HepG2 (cell line): ENCODE measurements at regions not wholly inside any gene's neighbourhood (a gene's known extent, or its start where the extent isn't known, plus 50 kb on each side); places are given as distances from the start of the nearest gene placed in this dataset.
A peak's percentile ranks its signal among the peaks of the same experiment; 100 is the strongest.

Source experiments
- ATAC-seq: fragments of 200-7000 bp; cut with Tn5 transposase; 3 replicates; pipeline ENCODE4 v1.9.1; 2020; ENCODE audit warnings: mild to moderate bottlenecking, moderate library complexity
- BruUV-seq: library from RNA; stranded (reverse); fragments of 400-500 nt; replicated peaks from 2 replicates; lab custom pipeline; 2021; lab: Mats Ljungman, UMichigan
- CTCF ChIA-PET: fragments of 300-600 bp; formaldehyde crosslinking; extraction: SDS; loops from one replicate; lab custom pipeline; 2021; ENCODE audit warnings: low total read pairs, inconsistent platforms, low intra/inter-chr PET ratio; lab: Yijun Ruan, JAX
- POLR2A ChIA-PET: fragments of 350-600 bp; sonication (Branson Sonifier 250); formaldehyde crosslinking; loops from one replicate; lab custom pipeline; 2020; ENCODE audit warnings: antibody characterized with exemption, inconsistent platforms; lab: Yijun Ruan, JAX
- DNase-seq: peaks from one replicate; pipeline ENCODE4 v3.0.0-alpha.2; 2015; ENCODE audit warnings: low spot score
- FAIRE-seq: peaks from 3 replicates; lab custom pipeline; 2011; peaks lifted over from hg19 to GRCh38; lab: Jason Lieb, UNC
- H2AFZ ChIP-seq: one replicate; pipeline ENCODE4 v1.6.1; 2011; ENCODE audit warnings: low read length, inconsistent platforms
- H3K27ac ChIP-seq: fragments of 300-600 bp; 3 replicates; pipeline ENCODE4 v1.8.0; 2011; ENCODE audit warnings: mixed run types, mild to moderate bottlenecking, mixed read lengths, low read length, inconsistent platforms; ENCODE audit not compliant: insufficient read depth; ENCODE audit errors: extremely low read length
- H3K27me3 ChIP-seq, 2 experiments: fragments of 200-600 bp in 1 of 2; 2 replicates in 1 of 2; 3 replicates in 1 of 2; pipeline versions ENCODE4 v1.6.0 to v1.8.0; 2011; ENCODE audit warnings: low read length in 2 of 2, mild to moderate bottlenecking in 2 of 2, moderate library complexity in 2 of 2, inconsistent platforms in 1 of 2; ENCODE audit not compliant: insufficient read depth in 2 of 2, control insufficient read depth in 1 of 2
- H3K36me3 ChIP-seq, 2 experiments: fragments of 200-600 bp in 1 of 2; replicated peaks in 1 of 2; 2 replicates in 1 of 2; 3 replicates in 1 of 2; pipeline versions ENCODE4 v1.5.1 to v1.8.0; 2011; ENCODE audit warnings: low read length in 2 of 2, inconsistent platforms in 1 of 2; ENCODE audit not compliant: insufficient read depth in 2 of 2, control insufficient read depth in 1 of 2
- H3K4me1 ChIP-seq: 2 replicates; pipeline ENCODE4 v1.5.1; 2012; ENCODE audit warnings: low read length, inconsistent platforms; ENCODE audit not compliant: insufficient read depth
- H3K4me2 ChIP-seq: 2 replicates; pipeline ENCODE4 v1.6.0; 2011; ENCODE audit warnings: low read depth, low read length, inconsistent platforms
- H3K4me3 ChIP-seq, 3 experiments: fragments of 200-600 bp in 1 of 3; sonication (generic), shearing (Covaris generic) in 1 of 3; replicated peaks in 1 of 3; 2 replicates each; pipeline ENCODE4 v1.5.1; 2011 to 2016; ENCODE audit warnings: low read length in 3 of 3, inconsistent platforms in 2 of 3, low read depth in 2 of 3, mild to moderate bottlenecking in 2 of 3, control low read depth in 1 of 3, mixed read lengths in 1 of 3; ENCODE audit not compliant: insufficient read depth in 1 of 3
- H3K79me2 ChIP-seq: one replicate; pipeline ENCODE4 v1.6.1; 2011; ENCODE audit warnings: low read length, inconsistent platforms; ENCODE audit not compliant: insufficient read depth
- H3K9ac ChIP-seq: 2 replicates; pipeline ENCODE4 v1.6.0; 2011; ENCODE audit warnings: mild to moderate bottlenecking, low read depth, low read length, inconsistent platforms; ENCODE audit not compliant: insufficient read depth
- H3K9me3 ChIP-seq: 2 replicates; pipeline ENCODE4 v1.5.1; 2012; ENCODE audit warnings: mild to moderate bottlenecking, low read length
- H4K20me1 ChIP-seq: 2 replicates; pipeline ENCODE4 v1.6.0; 2011; ENCODE audit warnings: inconsistent platforms, mild to moderate bottlenecking, low read length, moderate library complexity; ENCODE audit not compliant: insufficient read depth
- CBX2 ChIP-seq, 2 experiments: fragments of 200-600 bp in 1 of 2; sonication (generic); formaldehyde crosslinking in 1 of 2; IDR thresholded peaks; 2 replicates each; pipeline versions ENCODE4 v1.7.0 to v1.8.1; 2018 to 2022; ENCODE audit warnings: low read depth in 2 of 2, low read length in 1 of 2, mild to moderate bottlenecking in 1 of 2, missing genetic modification reagents in 1 of 2
- CREB1 ChIP-seq, 2 experiments: fragments of 450-650 bp in 1 of 2; IDR thresholded peaks; 2 replicates each; pipeline ENCODE4 v1.6.1; 2016 to 2017; ENCODE audit warnings: control low read depth in 1 of 2, mild to moderate bottlenecking in 1 of 2, missing compliant biosample characterization in 1 of 2, missing genetic modification characterization in 1 of 2
- MIXL1 ChIP-seq: IDR thresholded peaks from 2 replicates; pipeline ENCODE4 v1.6.1; 2016
- SETDB1 ChIP-seq: sonication (generic); formaldehyde crosslinking; IDR thresholded peaks from 2 replicates; pipeline ENCODE4 v1.5.1; 2020; ENCODE audit warnings: missing genetic modification reagents, mild to moderate bottlenecking, borderline replicate concordance
- STAG1 ChIP-seq: sonication (generic); formaldehyde crosslinking; IDR thresholded peaks from 2 replicates; pipeline ENCODE4 v1.4.0; 2020; ENCODE audit warnings: missing genetic modification reagents
- TOPORS ChIP-seq: sonication (generic); formaldehyde crosslinking; IDR thresholded peaks from 2 replicates; pipeline ENCODE4 v1.8.0; 2023; ENCODE audit warnings: mild to moderate bottlenecking, missing genetic modification reagents
- ZMYM2 ChIP-seq: sonication (generic); formaldehyde crosslinking; IDR thresholded peaks from 2 replicates; pipeline ENCODE4 v1.8.0; 2022; ENCODE audit warnings: mild to moderate bottlenecking, missing genetic modification reagents
- ZNF138 ChIP-seq: sonication (generic); formaldehyde crosslinking; IDR thresholded peaks from 2 replicates; pipeline ENCODE4 v1.5.0; 2020; ENCODE audit warnings: mild to moderate bottlenecking, low read depth, missing genetic modification reagents
- WGBS: methylation state at CpG from one replicate; pipeline ENCODE4 v1.1.6; 2017; ENCODE audit warnings: low lambda C conversion rate; 5-methylcytosine and 5-hydroxymethylcytosine counted together
- in situ Hi-C: cut with HindIII; loops from 2 replicates; pipeline ENCODE4 v1.10.0; 2017; ENCODE audit warnings: low pct_unique_long_range_greater_than_20kb; ENCODE audit not compliant: extremely low pct_ligation_motif_present
- intact Hi-C: fragments of 100-400 bp; cut with micrococcal nuclease; formaldehyde crosslinking; loops from one replicate; pipeline ENCODE4 v1.10.0; 2022; ENCODE audit not compliant: unreplicated experiment
- TF ChIP-seq, protein P1 (sequence below): sonication (generic); formaldehyde crosslinking; IDR thresholded peaks from 2 replicates; pipeline ENCODE4 v1.5.0; 2020; ENCODE audit warnings: mild to moderate bottlenecking, missing genetic modification reagents, moderate library complexity
- TF ChIP-seq, protein P2 (sequence below): sonication (generic); formaldehyde crosslinking; IDR thresholded peaks from 2 replicates; pipeline ENCODE4 v1.4.0; 2020; ENCODE audit warnings: missing genetic modification reagents

GRCh38 chr10:112872728-112873127, 77.3 kb upstream of the TCF7L2 start:
- Histone ChIP-seq H3K4me3 (no peak overlapping the region), H3K27ac (no peak overlapping the region), H2AFZ (no peak overlapping the region), H3K9ac (no peak overlapping the region), H3K79me2 (no peaks in the 10 kb centered on the region), H4K20me1 (no peaks in the 10 kb centered on the region), H3K4me2 (no peak overlapping the region), H3K4me1 (peaks cover 28% of the 10 kb centered on the region), H3K36me3 (no peaks in the 10 kb centered on the region), H3K27me3 (no peaks in the 10 kb centered on the region; a peak in 1 of 5 replicates), H3K9me3 (peaks cover 29% of the 10 kb centered on the region)
- CTCF ChIA-PET: no interaction called here
- TF ChIP-seq STAG1 (CRISPR knock-in tag) (peak; percentile 20), ZNF138 (no peak), ZMYM2 (CRISPR knock-in tag) (0 out of 2 replicates have a peak, but pooled peaks have one; percentile 45), CBX2 (IDR thresholded peaks at IDR 0.05; ENCODE audit: low read depth, low read length) (no peak), CBX2 (CRISPR knock-in tag; IDR thresholded peaks at IDR 0.05; ENCODE audit: low read depth) (no peak), SETDB1 (CRISPR knock-in tag) (peak; percentile 78; the same call in 1 of the 2 replicates)
- TF ChIP-seq, protein P1, sequence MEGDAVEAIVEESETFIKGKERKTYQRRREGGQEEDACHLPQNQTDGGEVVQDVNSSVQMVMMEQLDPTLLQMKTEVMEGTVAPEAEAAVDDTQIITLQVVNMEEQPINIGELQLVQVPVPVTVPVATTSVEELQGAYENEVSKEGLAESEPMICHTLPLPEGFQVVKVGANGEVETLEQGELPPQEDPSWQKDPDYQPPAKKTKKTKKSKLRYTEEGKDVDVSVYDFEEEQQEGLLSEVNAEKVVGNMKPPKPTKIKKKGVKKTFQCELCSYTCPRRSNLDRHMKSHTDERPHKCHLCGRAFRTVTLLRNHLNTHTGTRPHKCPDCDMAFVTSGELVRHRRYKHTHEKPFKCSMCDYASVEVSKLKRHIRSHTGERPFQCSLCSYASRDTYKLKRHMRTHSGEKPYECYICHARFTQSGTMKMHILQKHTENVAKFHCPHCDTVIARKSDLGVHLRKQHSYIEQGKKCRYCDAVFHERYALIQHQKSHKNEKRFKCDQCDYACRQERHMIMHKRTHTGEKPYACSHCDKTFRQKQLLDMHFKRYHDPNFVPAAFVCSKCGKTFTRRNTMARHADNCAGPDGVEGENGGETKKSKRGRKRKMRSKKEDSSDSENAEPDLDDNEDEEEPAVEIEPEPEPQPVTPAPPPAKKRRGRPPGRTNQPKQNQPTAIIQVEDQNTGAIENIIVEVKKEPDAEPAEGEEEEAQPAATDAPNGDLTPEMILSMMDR (CRISPR knock-in tag): peak; percentile 13; the same call in 1 of the 2 replicates
- intact Hi-C loops (no loop called here), in situ Hi-C loops (no loop called here)
- FAIRE-seq (no peak), DNase-seq (no peak), ATAC-seq (no peak)
- POLR2A ChIA-PET: no interaction called here
- no TSS peak for BruUV-seq
- WGBS: 0% methylated on average over 1 of the region's 1 CpG

DNA sequence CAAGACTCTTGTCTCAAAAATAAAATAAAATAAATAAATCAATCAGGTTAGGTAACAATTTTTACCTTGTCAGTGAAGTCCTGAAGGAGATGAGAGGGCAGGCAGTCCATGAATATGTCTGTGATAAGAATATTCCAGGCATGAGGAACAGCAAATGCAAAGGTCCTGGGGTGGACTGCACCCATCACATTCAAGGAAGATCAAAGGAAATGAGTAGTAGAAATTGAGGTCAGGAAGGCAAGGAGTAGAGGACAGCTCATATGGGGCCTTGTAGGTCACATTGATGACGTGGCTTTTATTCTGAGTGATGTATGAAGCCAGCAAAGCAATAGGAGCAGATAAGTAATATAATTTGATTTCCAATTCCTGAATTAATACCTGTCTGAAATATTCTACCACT, 76.5 kb upstream of the TCF7L2 start:
- Histone ChIP-seq H3K4me2 (no peak overlapping the region), H3K4me1 (peaks cover 28% of the 10 kb centered on the region)
- POLR2A ChIA-PET: no interaction called here
- no peak for ATAC-seq
- intact Hi-C loops: no loop called here
- TF ChIP-seq TOPORS (CRISPR knock-in tag) (no peak), CREB1 (IDR thresholded peaks at IDR 0.05) (peak; percentile 74), CREB1 (CRISPR knock-in tag; IDR thresholded peaks at IDR 0.05) (no peak), MIXL1 (no peak)
- TF ChIP-seq, protein P2, sequence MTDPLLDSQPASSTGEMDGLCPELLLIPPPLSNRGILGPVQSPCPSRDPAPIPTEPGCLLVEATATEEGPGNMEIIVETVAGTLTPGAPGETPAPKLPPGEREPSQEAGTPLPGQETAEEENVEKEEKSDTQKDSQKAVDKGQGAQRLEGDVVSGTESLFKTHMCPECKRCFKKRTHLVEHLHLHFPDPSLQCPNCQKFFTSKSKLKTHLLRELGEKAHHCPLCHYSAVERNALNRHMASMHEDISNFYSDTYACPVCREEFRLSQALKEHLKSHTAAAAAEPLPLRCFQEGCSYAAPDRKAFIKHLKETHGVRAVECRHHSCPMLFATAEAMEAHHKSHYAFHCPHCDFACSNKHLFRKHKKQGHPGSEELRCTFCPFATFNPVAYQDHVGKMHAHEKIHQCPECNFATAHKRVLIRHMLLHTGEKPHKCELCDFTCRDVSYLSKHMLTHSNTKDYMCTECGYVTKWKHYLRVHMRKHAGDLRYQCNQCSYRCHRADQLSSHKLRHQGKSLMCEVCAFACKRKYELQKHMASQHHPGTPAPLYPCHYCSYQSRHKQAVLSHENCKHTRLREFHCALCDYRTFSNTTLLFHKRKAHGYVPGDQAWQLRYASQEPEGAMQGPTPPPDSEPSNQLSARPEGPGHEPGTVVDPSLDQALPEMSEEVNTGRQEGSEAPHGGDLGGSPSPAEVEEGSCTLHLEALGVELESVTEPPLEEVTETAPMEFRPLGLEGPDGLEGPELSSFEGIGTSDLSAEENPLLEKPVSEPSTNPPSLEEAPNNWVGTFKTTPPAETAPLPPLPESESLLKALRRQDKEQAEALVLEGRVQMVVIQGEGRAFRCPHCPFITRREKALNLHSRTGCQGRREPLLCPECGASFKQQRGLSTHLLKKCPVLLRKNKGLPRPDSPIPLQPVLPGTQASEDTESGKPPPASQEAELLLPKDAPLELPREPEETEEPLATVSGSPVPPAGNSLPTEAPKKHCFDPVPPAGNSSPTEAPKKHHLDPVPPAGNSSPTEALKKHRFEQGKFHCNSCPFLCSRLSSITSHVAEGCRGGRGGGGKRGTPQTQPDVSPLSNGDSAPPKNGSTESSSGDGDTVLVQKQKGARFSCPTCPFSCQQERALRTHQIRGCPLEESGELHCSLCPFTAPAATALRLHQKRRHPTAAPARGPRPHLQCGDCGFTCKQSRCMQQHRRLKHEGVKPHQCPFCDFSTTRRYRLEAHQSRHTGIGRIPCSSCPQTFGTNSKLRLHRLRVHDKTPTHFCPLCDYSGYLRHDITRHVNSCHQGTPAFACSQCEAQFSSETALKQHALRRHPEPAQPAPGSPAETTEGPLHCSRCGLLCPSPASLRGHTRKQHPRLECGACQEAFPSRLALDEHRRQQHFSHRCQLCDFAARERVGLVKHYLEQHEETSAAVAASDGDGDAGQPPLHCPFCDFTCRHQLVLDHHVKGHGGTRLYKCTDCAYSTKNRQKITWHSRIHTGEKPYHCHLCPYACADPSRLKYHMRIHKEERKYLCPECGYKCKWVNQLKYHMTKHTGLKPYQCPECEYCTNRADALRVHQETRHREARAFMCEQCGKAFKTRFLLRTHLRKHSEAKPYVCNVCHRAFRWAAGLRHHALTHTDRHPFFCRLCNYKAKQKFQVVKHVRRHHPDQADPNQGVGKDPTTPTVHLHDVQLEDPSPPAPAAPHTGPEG (CRISPR knock-in tag): no peak
- TF ChIP-seq, all 625 proteins: peak for 1
- Histone ChIP-seq H3K36me3 (no peaks in the 10 kb centered on the region), H4K20me1 (no peaks in the 10 kb centered on the region), H2AFZ (no peak overlapping the region), H3K9ac (no peak overlapping the region), H3K4me3 (no peak overlapping the region), H3K9me3 (peaks cover 29% of the 10 kb centered on the region), H3K79me2 (no peaks in the 10 kb centered on the region), H3K27ac (no peak overlapping the region), H3K27me3 (no peaks in the 10 kb centered on the region; a peak in 1 of 5 replicates)
- no TSS peak for BruUV-seq
- FAIRE-seq (no peak), DNase-seq (no peak)
- CTCF ChIA-PET: no interaction called here
- in situ Hi-C loops: no loop called here
- WGBS: 3% methylated on average over 1 of the region's 1 CpG
